ENCODE measurements at regions not wholly inside any gene's neighbourhood (a gene's known extent, or its start where the extent isn't known, plus 50 kb on each side); places are given as distances from the start of the nearest gene placed in this dataset.

GRCh38 chr6:14776307-14776706 lies 469.6 kb upstream of the JARID2 start:
- TF ChIP-seq GABPB1 (CRISPR knock-in tag; IDR thresholded peaks at IDR 0.05) (no peak), JUN (CRISPR knock-in tag; IDR thresholded peaks at IDR 0.05) (no peak), ZNF423 (CRISPR knock-in tag; IDR thresholded peaks at IDR 0.05) (no peak), TEAD4 (CRISPR knock-in tag; IDR thresholded peaks at IDR 0.05) (no peak), ZSCAN18 (CRISPR knock-in tag; IDR thresholded peaks at IDR 0.05) (no peak), CTCF (IDR thresholded peaks at IDR 0.05) (no peak), E2F5 (CRISPR knock-in tag; IDR thresholded peaks at IDR 0.05) (no peak), CBFB (CRISPR knock-in tag; IDR thresholded peaks at IDR 0.05; ENCODE audit: low read depth) (no peak), PREB (CRISPR knock-in tag; IDR thresholded peaks at IDR 0.05; ENCODE audit: borderline replicate concordance) (no peak), MAX (CRISPR knock-in tag; IDR thresholded peaks at IDR 0.05) (no peak), PRDM15 (CRISPR knock-in tag; IDR thresholded peaks at IDR 0.05) (no peak)
